K562 (cell line): ENCODE measurements at regions not wholly inside any gene's neighbourhood (a gene's known extent, or its start where the extent isn't known, plus 50 kb on each side); places are given as distances from the start of the nearest gene placed in this dataset.

ENCODE experiments used
- BCOR ChIP-seq: fragments of 450-650 bp; IDR thresholded peaks from 2 replicates; pipeline ENCODE4 v1.6.1; 2016
- CC2D1A ChIP-seq: fragments of 450-650 bp; IDR thresholded peaks from 2 replicates; pipeline ENCODE4 v1.6.1; 2017; ENCODE audit warnings: mild to moderate bottlenecking
- CCNT2 ChIP-seq: IDR thresholded peaks from 2 replicates; pipeline ENCODE4 v1.6.1; 2011; ENCODE audit warnings: borderline replicate concordance, low read depth, mild to moderate bottlenecking, moderate library complexity, mixed read lengths, low read length; ENCODE audit not compliant: insufficient read length; ENCODE audit errors: extremely low read depth
- FOXK2 ChIP-seq, 2 experiments: fragments of 450-650 bp; IDR thresholded peaks in 1 of 2; conservative IDR thresholded peaks in 1 of 2; 2 replicates each; pipeline ENCODE4 v1.6.1; 2016; ENCODE audit warnings: low read depth in 2 of 2, mild to moderate bottlenecking in 1 of 2
- GABPB1 ChIP-seq: sonication (generic); formaldehyde crosslinking; IDR thresholded peaks from 2 replicates; pipeline ENCODE4 v1.8.0; 2022; ENCODE audit warnings: mild to moderate bottlenecking, missing genetic modification reagents
- GABPB2 ChIP-seq: fragments of 250-450 bp; sonication (Bioruptor Pico); conservative IDR thresholded peaks from 2 replicates; pipeline ENCODE4 v1.5.1; 2021; ENCODE audit warnings: mild to moderate bottlenecking
- GTF2F1 ChIP-seq: IDR thresholded peaks from 2 replicates; pipeline ENCODE4 v1.6.1; 2011; ENCODE audit warnings: low read depth, low read length, improper control_type of control experiment
- HDAC1 ChIP-seq, 2 experiments: fragments of 450-650 bp; IDR thresholded peaks; 2 replicates each; pipeline ENCODE4 v1.6.1; 2016 to 2017; ENCODE audit warnings: inconsistent platforms in 1 of 2, mild to moderate bottlenecking in 1 of 2, moderate library complexity in 1 of 2
- HES1 ChIP-seq: fragments of 450-650 bp; IDR thresholded peaks from 2 replicates; pipeline ENCODE4 v1.6.1; 2016; ENCODE audit warnings: low read depth, mild to moderate bottlenecking, moderate library complexity
- HMGN3 ChIP-seq: IDR thresholded peaks from 2 replicates; pipeline ENCODE4 v1.6.1; 2011; ENCODE audit warnings: borderline replicate concordance, low read depth, mild to moderate bottlenecking, mixed read lengths, low read length; ENCODE audit not compliant: insufficient read length; ENCODE audit errors: extremely low read depth
- NEUROD1 ChIP-seq: fragments of 150-350 bp; IDR thresholded peaks from 2 replicates; pipeline ENCODE4 v1.6.1; 2014; ENCODE audit warnings: borderline replicate concordance, low read length, low read depth; ENCODE audit not compliant: partially characterized antibody
- NFIC ChIP-seq: fragments of 450-650 bp; IDR thresholded peaks from 2 replicates; pipeline ENCODE4 v1.6.1; 2017; ENCODE audit warnings: mild to moderate bottlenecking, inconsistent platforms
- POLR2G ChIP-seq: fragments of 200-400 bp; formaldehyde crosslinking; IDR thresholded peaks from 2 replicates; pipeline ENCODE4 v1.6.1; 2017; ENCODE audit warnings: low read depth, mild to moderate bottlenecking, antibody characterized with exemption, low read length, moderate library complexity
- PRMT5 ChIP-seq: sonication (generic); formaldehyde crosslinking; IDR thresholded peaks from 2 replicates; pipeline ENCODE4 v1.5.0; 2020; ENCODE audit warnings: missing genetic modification reagents
- TRIM25 ChIP-seq: fragments of 450-650 bp; IDR thresholded peaks from 2 replicates; pipeline ENCODE4 v1.7.0; 2016; ENCODE audit warnings: borderline replicate concordance
- XRCC4 ChIP-seq: IDR thresholded peaks from one replicate; pipeline ENCODE4 v1.6.1; 2011; ENCODE audit not compliant: insufficient read depth, insufficient read length; ENCODE audit errors: extremely low read depth
- ZBTB9 ChIP-seq: fragments of 450-650 bp; formaldehyde crosslinking; IDR thresholded peaks from 2 replicates; pipeline ENCODE4 v1.4.0; 2020; ENCODE audit warnings: mild to moderate bottlenecking, moderate library complexity
- ZNF263 ChIP-seq: sonication (generic); formaldehyde crosslinking; IDR thresholded peaks from 2 replicates; pipeline ENCODE4 v1.8.0; 2022; ENCODE audit warnings: mild to moderate bottlenecking, missing genetic modification reagents, borderline replicate concordance
- ZNF436 ChIP-seq: fragments of 250-450, 450-650 bp; sonication (Bioruptor Pico); formaldehyde crosslinking; IDR thresholded peaks from 2 replicates; pipeline ENCODE4 v1.7.0; 2020; ENCODE audit warnings: mild to moderate bottlenecking

DNA sequence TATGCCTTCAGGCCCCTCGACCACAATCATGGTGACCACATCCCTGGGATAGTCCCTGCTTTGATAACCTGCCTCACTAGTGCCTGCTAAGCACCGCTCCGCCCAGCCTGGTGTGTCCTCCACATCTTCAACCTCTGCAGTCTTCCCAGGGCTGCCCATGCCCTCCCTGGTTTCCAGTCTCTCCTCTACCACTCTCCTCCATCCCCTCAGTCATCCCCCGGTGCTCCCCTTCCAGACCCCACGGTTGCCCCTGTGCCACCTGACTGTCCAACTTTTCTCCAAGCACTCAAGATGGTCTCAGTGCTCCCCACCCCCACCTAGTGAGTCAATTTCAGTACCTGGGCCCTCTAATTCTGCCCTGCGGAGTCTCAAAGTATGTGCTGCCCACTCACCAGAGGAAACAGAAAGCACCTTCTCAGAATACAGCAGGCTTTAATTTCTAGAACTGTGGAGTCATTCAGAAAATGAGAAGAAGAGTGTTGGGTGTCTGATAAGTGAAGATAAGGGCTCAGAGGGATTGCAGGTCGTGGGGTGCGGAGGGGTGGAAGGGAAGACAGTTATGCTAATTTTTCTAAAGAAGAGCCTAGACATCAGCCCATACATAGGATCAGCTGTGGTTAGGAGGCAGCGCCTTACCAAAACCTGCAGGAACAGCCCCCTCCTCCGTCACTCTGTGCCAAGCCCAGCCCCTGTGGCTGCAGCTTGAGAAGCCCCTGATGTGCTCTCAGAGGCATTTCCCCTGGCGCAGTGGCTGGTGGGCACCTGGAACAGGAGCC is 53.6 kb upstream of the CAB39 start (continued):
- TF ChIP-seq HES1 (peak; percentile 49; the same call in 1 of the 2 replicates), GABPB1 (CRISPR knock-in tag) (peak; percentile 2; the same call in 1 of the 2 replicates), CCNT2 (peak; percentile 91), HMGN3 (peak; percentile 71), ZNF436 (CRISPR knock-in tag) (no peak), GABPB2 (CRISPR knock-in tag) (no peak), XRCC4 (no peak), POLR2G (no peak; the same call in 1 of the 2 replicates), FOXK2 (conservative IDR thresholded peaks at IDR 0.05 in 1 of 2, IDR thresholded peaks at IDR 0.05 in 1 of 2; ENCODE audit: low read depth in 2 of 2) (no peak), BCOR (peak; percentile 71; the same call in 1 of the 2 replicates), ZNF263 (CRISPR knock-in tag) (peak; percentile 99), HDAC1 (IDR thresholded peaks at IDR 0.05) (peak in 1 of 2 experiments; percentile 59; a peak in 2 of 4 replicates), PRMT5 (CRISPR knock-in tag) (no peak), GTF2F1 (0 out of 2 replicates have a peak, but pooled peaks have one; percentile 19), NEUROD1 (peak; percentile 60), TRIM25 (0 out of 2 replicates have a peak, but pooled peaks have one; percentile 56), ZBTB9 (CRISPR knock-in tag) (0 out of 2 replicates have a peak, but pooled peaks have one; percentile 68), NFIC (peak; percentile 71), CC2D1A (peak; percentile 59; the same call in 1 of the 2 replicates)
- TF ChIP-seq, all 486 proteins: peak for 130
